GM18951 (cell line): ENCODE measurements at regions not wholly inside any gene's neighbourhood (a gene's known extent, or its start where the extent isn't known, plus 50 kb on each side); places are given as distances from the start of the nearest gene placed in this dataset.
"Not testable (repeated sequence)": the region's sequence is repeated elsewhere in the genome, so short reads cannot be mapped to it uniquely, and the experiment has no call there.

Experiments
- POLR2A ChIP-seq: IDR thresholded peaks from 4 replicates; pipeline ENCODE4 v1.6.1; 2011; ENCODE audit warnings: mild to moderate bottlenecking; ENCODE audit not compliant: insufficient read length, insufficient read depth; ENCODE audit errors: extremely low read depth
- in situ Hi-C: fragments of 300-500 bp; cut with MboI; formaldehyde crosslinking; loops from one replicate; pipeline ENCODE4 v1.12.0; 2022; ENCODE audit warnings: low sequenced_read_pairs, mixed read lengths, inconsistent platforms; ENCODE audit not compliant: unreplicated experiment

DNA sequence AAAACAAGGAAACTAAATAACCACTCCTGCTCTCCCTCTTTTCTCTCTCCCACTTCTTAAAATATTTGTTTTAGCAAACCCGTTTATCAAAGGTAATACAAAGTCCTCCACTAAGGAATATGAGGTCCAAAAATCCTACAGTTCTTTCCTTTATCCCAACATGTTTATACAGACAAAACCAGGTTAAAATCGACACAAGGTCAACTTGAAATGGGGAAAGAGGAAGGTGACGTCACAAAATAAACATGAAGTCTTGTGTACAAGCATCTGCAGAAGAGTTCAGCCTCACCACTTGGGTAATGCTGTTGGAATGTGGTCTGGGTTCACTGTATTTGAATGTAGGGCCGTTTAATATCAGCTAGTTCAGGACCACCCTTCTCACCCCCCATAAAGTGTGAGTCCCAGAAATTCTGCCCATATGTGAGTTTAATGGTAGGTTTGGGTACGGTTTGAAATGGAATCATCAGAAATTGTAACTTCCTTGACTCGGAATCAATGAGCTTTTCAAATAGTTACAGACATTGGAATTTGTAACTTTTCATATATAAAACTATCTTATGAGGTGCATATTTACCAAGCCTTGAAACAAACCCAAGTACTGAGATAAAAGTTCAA is 120.0 kb upstream of the SLC38A2 start:
- no peak for TF ChIP-seq POLR2A
- in situ Hi-C loops, result no loop called here

- TF ChIP-seq POLR2A, result no peak
- in situ Hi-C loops, result no loop called here
These were observed 119.0 kb upstream of the SLC38A2 start for GRCh38 chr12:46491548-46491947.

DNA sequence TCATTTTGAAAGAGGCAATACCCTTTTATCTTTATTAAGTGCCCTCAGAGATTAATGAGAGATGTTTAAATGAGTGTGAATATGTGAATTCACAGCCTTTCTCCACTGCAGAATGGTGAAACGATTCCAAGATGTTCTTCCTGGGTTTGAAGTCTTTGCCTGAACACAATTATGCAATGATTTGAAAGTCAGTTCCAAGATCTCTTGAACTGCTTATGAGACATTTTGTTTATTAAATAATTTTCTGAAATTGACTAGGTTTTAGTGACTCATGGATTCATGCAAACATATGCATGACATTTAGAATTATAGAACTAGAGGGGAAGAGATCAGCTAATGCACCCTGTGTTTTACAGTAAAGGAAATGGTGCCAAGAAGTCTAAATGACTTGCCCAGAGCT is 118.1 kb upstream of the SLC38A2 start:
- TF ChIP-seq POLR2A, result no peak
- in situ Hi-C loops, result no loop called here

- no peak for TF ChIP-seq POLR2A
- in situ Hi-C loops, result no loop called here
These were observed 117.4 kb upstream of the SLC38A2 start for GRCh38 chr12:46489951-46490388.

DNA sequence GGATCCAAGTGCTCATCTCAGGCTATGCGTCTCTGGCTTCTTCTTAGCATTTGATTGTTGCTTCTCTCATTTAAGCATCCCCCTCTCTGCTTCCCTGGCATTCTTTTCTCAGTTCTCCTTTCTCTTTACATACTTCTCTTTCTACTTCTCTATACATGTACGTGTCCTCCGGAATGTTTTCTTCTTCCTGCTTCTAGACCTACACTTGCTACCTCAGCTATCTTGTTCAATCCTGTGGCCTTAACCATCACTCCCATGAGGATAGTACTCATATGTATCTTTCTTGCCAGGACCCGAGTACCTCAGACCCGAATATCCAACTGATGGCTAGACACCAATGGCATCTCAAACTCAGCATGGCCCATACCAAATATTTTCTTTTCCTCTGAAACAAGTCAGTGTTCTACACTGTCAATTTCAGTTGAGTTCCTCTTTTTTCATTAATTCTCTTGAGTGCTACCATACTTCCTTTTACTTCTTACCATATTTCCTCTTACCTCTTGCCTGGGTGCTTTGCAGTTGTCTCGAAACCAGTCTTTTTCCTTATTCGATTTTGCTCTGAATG is 115.1 kb upstream of the SLC38A2 start:
- TF ChIP-seq POLR2A, result no peak
- in situ Hi-C loops, result no loop called here

DNA sequence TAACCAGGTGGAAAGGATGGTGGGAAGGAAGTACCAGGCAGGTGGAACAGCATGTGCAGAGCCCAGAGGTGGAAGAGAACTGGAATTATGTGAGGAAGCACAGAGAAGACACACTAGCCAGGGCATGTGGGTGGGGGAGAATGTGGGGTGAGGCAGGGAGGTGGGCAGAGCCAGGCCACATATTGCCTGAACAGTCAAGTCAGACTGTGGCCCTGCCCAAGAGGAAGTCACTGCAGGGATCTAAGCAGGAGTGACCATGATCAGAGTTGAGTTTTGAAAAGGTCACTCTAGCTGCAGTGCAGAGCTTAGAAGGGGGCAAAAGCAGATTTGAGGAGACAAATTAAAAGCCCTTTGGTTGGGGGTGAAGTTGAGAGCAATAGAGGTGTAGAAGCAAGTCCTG is 114.0 kb upstream of the SLC38A2 start:
- in situ Hi-C loops, result no loop called here
- no peak for TF ChIP-seq POLR2A

- in situ Hi-C loops, result no loop called here
These were observed 113.3 kb upstream of the SLC38A2 start for GRCh38 chr12:46485853-46486252.

GRCh38 chr12:46484396-46485061 is 112.0 kb upstream of the SLC38A2 start:
- in situ Hi-C loops, result no loop called here
- TF ChIP-seq POLR2A, result no peak

More at GRCh38 chr12:46485853-46486252, 113.3 kb upstream of the SLC38A2 start:
- TF ChIP-seq POLR2A, result no peak

DNA sequence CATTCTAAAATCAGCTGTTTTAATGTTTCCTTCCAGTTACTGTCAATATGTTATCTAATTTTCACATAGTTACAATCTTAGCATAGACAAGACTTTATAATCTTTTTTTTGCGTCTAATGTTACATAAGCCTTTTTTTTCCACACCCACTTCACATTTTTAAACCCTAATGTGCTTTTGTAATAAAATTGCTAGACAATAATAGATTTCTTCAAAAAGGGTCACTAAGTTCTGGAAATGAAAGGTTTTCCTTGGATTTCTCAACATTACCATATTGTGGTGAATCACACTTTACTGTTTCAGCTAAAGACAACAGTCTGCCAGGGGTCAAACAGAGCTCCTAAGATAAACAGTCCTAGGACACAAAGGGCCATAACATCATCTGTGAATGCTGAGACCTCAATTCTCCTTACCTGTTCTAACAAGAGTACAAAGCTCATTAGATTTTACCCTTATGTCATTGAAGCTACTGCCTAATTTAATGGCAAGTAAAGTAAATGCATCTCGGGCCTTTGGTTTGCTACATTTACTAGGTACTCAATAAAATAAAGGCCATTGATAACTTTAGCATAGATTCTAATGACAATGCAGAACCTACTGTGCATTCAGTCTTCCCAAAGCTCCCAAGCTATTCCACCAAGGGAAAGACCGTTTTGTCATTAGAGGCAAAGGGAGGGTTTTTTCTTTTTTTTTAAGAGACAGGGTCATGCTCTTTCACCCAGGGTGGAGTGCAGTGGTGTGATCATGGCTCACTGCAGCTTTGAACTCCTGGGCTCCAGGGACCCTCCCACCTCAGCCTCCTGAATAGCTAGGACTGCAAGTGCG is 111.2 kb upstream of the SLC38A2 start:
- in situ Hi-C loops, result no loop called here
- no peak for TF ChIP-seq POLR2A

DNA sequence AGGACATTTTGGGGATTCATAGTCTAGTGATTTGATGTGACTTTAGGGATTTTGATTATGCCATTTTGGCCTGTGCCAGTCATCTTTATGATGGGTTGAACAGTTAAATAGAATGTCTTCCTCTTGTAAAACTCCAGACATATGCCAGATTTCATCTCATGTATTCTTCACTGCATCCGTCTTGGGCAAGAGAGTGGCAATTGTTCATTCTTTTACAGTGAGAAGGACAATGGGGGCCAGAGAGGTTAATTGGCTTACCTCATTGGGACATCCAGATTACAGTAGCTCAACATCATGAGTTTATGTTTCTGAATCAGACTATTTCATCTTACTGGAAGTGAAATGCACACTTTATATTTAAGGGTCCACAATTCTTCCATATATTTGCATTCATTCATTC is 108.2 kb upstream of the SLC38A2 start:
- no peak for TF ChIP-seq POLR2A
- in situ Hi-C loops, result no loop called here

DNA sequence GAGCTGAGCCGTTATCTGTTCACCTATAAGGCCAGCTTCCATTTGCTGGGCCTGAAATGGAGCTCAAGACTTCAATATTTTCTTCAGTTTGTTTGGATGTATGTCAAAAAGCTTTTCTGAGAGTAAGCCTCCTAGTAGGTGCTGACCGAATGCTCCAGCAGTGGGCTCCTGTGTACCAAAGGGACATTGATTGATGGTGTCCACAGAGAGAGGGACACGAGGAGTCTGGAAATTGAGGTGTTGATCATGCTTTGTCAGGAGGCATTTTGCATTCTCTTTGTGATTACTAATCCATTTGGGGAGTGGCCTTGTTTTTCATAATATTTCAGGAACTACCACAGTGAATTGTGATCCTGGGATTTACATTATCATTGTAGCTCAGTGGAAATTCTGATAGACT is 107.7 kb upstream of the SLC38A2 start:
- in situ Hi-C loops, result no loop called here
- no peak for TF ChIP-seq POLR2A

DNA sequence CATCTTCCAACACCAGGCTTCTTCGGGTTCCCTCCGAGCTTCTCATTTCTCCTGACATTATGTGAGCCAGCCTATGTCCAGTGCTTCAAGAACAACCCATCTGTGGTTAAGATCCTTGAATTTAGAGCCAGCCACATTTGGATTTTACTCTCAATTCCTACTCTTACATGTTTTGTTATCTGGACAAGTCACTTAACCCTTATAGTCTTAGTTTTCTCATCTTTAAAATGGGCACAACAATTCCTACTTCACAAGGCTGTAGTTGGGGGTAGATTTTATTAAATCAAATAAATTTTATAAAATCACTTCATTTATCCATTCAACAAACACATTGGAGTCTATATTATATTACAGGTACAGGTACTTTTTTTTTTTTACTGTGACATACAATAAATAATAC is 105.5 kb upstream of the SLC38A2 start:
- no peak for TF ChIP-seq POLR2A
- in situ Hi-C loops, result no loop called here

DNA sequence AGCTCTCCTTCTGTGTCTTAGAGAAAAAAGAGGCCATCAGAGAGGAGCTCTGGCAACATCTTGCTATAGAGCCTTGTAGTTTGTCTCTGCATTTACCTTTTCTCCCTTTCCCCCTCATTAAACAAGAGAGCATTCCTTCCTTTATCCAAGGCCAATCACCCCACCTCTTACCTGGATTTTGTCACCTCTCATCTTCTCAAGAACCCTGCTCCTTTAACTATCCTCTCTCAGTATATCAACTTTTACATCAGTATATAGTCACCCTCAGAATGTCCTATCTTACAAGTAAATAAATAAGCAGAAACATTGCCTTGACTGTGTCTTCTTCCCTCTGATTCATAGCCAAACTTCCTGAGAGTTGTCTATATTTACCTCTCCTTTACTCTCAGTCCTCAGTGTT is 105.0 kb upstream of the SLC38A2 start:
- TF ChIP-seq POLR2A, result no peak

GRCh38 chr12:46475972-46476645 is 103.5 kb upstream of the SLC38A2 start:
- in situ Hi-C loops, result no loop called here
- no peak for TF ChIP-seq POLR2A

More for the DNA sequence above, 105.0 kb upstream of the SLC38A2 start:
- in situ Hi-C loops, result no loop called here

GRCh38 chr12:46474385-46474784 is 101.8 kb upstream of the SLC38A2 start:
- in situ Hi-C loops, result not testable (repeated sequence)
